ENCODE measurements at regions not wholly inside any gene's neighbourhood (a gene's known extent, or its start where the extent isn't known, plus 50 kb on each side); places are given as distances from the start of the nearest gene placed in this dataset.

- no peak for DNase-seq (ENCODE audit: low spot score)
Observed at GRCh38 chr13:44181931-44182330, 191.7 kb upstream of the SERP2 start.

- no peak for DNase-seq (ENCODE audit: low spot score)
Observed at GRCh38 chr13:44184740-44185139, 188.9 kb upstream of the SERP2 start.

- no peak for DNase-seq (ENCODE audit: low spot score)
Observed at GRCh38 chr13:44188257-44188656, 185.4 kb upstream of the SERP2 start.

GRCh38 chr13:44189085-44189484 lies 184.5 kb upstream of the SERP2 start:
- no peak for DNase-seq (ENCODE audit: low spot score)

- no peak for DNase-seq (ENCODE audit: low spot score)
Observed at GRCh38 chr13:44191103-44191502, 182.5 kb upstream of the SERP2 start.

GRCh38 chr13:44191504-44192171 lies 182.0 kb upstream of the SERP2 start:
- DNase-seq (ENCODE audit: low spot score), result peak; percentile 52

GRCh38 chr13:44193731-44194130 lies 179.9 kb upstream of the SERP2 start:
- DNase-seq (ENCODE audit: low spot score), result no peak

- DNase-seq (ENCODE audit: low spot score), result no peak
Observed at GRCh38 chr13:44195245-44195644, 178.4 kb upstream of the SERP2 start.

- no peak for DNase-seq (ENCODE audit: low spot score)
Observed at GRCh38 chr13:44196196-44196751, 177.3 kb upstream of the SERP2 start.

- no peak for DNase-seq (ENCODE audit: low spot score)
Observed at GRCh38 chr13:44197791-44198770, 175.5 kb upstream of the SERP2 start.

- DNase-seq (ENCODE audit: low spot score), result no peak
Observed at GRCh38 chr13:44198826-44199225, 174.8 kb upstream of the SERP2 start.

- no peak for DNase-seq (ENCODE audit: low spot score)
Observed at GRCh38 chr13:44199627-44200207, 173.9 kb upstream of the SERP2 start.

- DNase-seq (ENCODE audit: low spot score), result no peak
Observed at GRCh38 chr13:44206434-44206833, 167.2 kb upstream of the SERP2 start.

- DNase-seq (ENCODE audit: low spot score), result no peak
Observed at GRCh38 chr13:44207476-44207875, 166.1 kb upstream of the SERP2 start.

GRCh38 chr13:44210525-44210924 lies 163.1 kb upstream of the SERP2 start:
- DNase-seq (ENCODE audit: low spot score), result no peak

- DNase-seq (ENCODE audit: low spot score), result no peak
Observed at GRCh38 chr13:44211286-44211685, 162.3 kb upstream of the SERP2 start.

GRCh38 chr13:44211704-44212346 lies 161.8 kb upstream of the SERP2 start:
- DNase-seq (ENCODE audit: low spot score), result no peak

- no peak for DNase-seq (ENCODE audit: low spot score)
Observed at GRCh38 chr13:44212633-44213396, 160.8 kb upstream of the SERP2 start.

GRCh38 chr13:44218501-44219240 lies 155.0 kb upstream of the SERP2 start:
- no peak for DNase-seq (ENCODE audit: low spot score)

Measured in hematopoietic multipotent progenitor cell treated with erythropoietin and hydrocortisone succinate and interleukin-3 and kit ligand, for 15 days (in vitro differentiated cells).